B cell (primary cell): ENCODE measurements at regions not wholly inside any gene's neighbourhood (a gene's known extent, or its start where the extent isn't known, plus 50 kb on each side); places are given as distances from the start of the nearest gene placed in this dataset.

Source experiments
- ATAC-seq: fragments of 200-7000 bp; cut with Tn5 transposase; one replicate; pipeline ENCODE4 v1.10.0; 2021; ENCODE audit warnings: low read depth, mild to moderate bottlenecking, moderate number of reproducible peaks, moderate library complexity
- CTCF ChIA-PET: fragments of 350-600 bp; sonication (Branson Sonifier 250); formaldehyde crosslinking; loops from one replicate; lab custom pipeline; 2021; ENCODE audit warnings: antibody characterized with exemption, inconsistent platforms; lab: Charles Lee
- POLR2A ChIA-PET: fragments of 350-600 bp; sonication (Branson Sonifier 250); formaldehyde crosslinking; loops from one replicate; lab custom pipeline; 2021; ENCODE audit warnings: antibody characterized with exemption; lab: Charles Lee
- DNase-seq: peaks from one replicate; pipeline ENCODE4 v3.0.0; 2013
- H2AFZ ChIP-seq: 2 replicates; pipeline ENCODE4 v1.6.1; 2012; ENCODE audit warnings: mild to moderate bottlenecking, low read depth, low read length; ENCODE audit not compliant: insufficient read depth, poor library complexity, severe bottlenecking
- H3K27ac ChIP-seq, 2 donors: 1 replicate in 1 of 2; 2 replicates in 1 of 2; pipeline ENCODE4 v1.5.1; 2012 to 2013; ENCODE audit warnings: low read length in 2 of 2, mild to moderate bottlenecking in 2 of 2, moderate library complexity in 1 of 2
- H3K27me3 ChIP-seq, 4 experiments: fragments of 200-600 bp in 1 of 4; sonication (generic) in 1 of 4; replicated peaks in 1 of 4; 1 replicate in 2 of 4; 2 replicates in 2 of 4; pipeline versions ENCODE4 v1.6.1 to v1.7.0; 2013 to 2016; ENCODE audit warnings: low read length in 3 of 4, mild to moderate bottlenecking in 2 of 4, mixed read lengths in 1 of 4, moderate library complexity in 1 of 4; ENCODE audit not compliant: insufficient read depth in 4 of 4, control insufficient read depth in 3 of 4; ENCODE audit errors: control extremely low read depth in 1 of 4
- H3K36me3 ChIP-seq, 2 experiments: replicated peaks in 1 of 2; 1 replicate in 1 of 2; 2 replicates in 1 of 2; pipeline versions ENCODE4 v1.6.1 to v1.7.1; 2013; ENCODE audit warnings: low read length in 1 of 2; ENCODE audit not compliant: insufficient read depth in 2 of 2, control insufficient read depth in 1 of 2; ENCODE audit errors: control extremely low read depth in 1 of 2, extremely low read depth in 1 of 2
- H3K4me1 ChIP-seq, 2 donors: fragments of 200-600 bp in 1 of 2; sonication (generic) in 1 of 2; 1 replicate in 1 of 2; 2 replicates in 1 of 2; pipeline versions ENCODE4 v1.5.1 to v1.6.1; 2013 to 2017; ENCODE audit warnings: low read length in 2 of 2; ENCODE audit not compliant: control insufficient read depth in 2 of 2, insufficient read depth in 2 of 2
- H3K4me2 ChIP-seq: replicated peaks from 2 replicates; pipeline ENCODE3; 2012; ENCODE audit warnings: mild to moderate bottlenecking, low read depth, low read length; ENCODE audit not compliant: poor library complexity, severe bottlenecking
- H3K4me3 ChIP-seq, 5 experiments: fragments of 200-600 bp in 1 of 5; sonication (generic) in 1 of 5; 1 replicate in 3 of 5; 2 replicates in 2 of 5; pipeline versions ENCODE4 v1.5.1 to v1.7.0; 2011 to 2016; ENCODE audit warnings: low read length in 4 of 5, mild to moderate bottlenecking in 4 of 5, low read depth in 2 of 5, control low read depth in 1 of 5, moderate library complexity in 1 of 5; ENCODE audit not compliant: insufficient read depth in 1 of 5; ENCODE audit errors: control extremely low read depth in 1 of 5, extremely low read depth in 1 of 5
- H3K79me2 ChIP-seq: fragments of 200-600 bp; sonication (generic); one replicate; pipeline ENCODE4 v1.6.0; 2016; ENCODE audit warnings: low read length; ENCODE audit not compliant: control insufficient read depth, insufficient read depth
- H3K9ac ChIP-seq: fragments of 200-600 bp; sonication (generic); 2 replicates; pipeline ENCODE4 v1.6.1; 2017; ENCODE audit warnings: mild to moderate bottlenecking, low read length, moderate library complexity
- H3K9me3 ChIP-seq, 3 donors: one replicate each; pipeline versions ENCODE4 v1.6.1 to v1.7.1; 2013; ENCODE audit warnings: low read length in 2 of 3; ENCODE audit not compliant: control insufficient read depth in 2 of 3, insufficient read depth in 1 of 3; ENCODE audit errors: control extremely low read depth in 1 of 3
- H4K20me1 ChIP-seq: 2 replicates; pipeline ENCODE4 v1.6.0; 2012; ENCODE audit warnings: mild to moderate bottlenecking, low read length; ENCODE audit not compliant: insufficient read depth, control insufficient read depth, poor library complexity, severe bottlenecking
- H3K27ac Mint-ChIP-seq: one replicate; pipeline ENCODE4 v1.8.0; 2021; ENCODE audit warnings: mixed read lengths
- H3K27me3 Mint-ChIP-seq: one replicate; pipeline ENCODE4 v1.8.0; 2021; ENCODE audit warnings: mixed read lengths
- H3K4me1 Mint-ChIP-seq: one replicate; pipeline ENCODE4 v1.8.0; 2021; ENCODE audit warnings: mixed read lengths
- H3K4me3 Mint-ChIP-seq: one replicate; pipeline ENCODE4 v1.8.0; 2021; ENCODE audit warnings: mixed read lengths
- H3K9me3 Mint-ChIP-seq: one replicate; pipeline ENCODE4 v1.8.0; 2022; ENCODE audit warnings: mixed read lengths; ENCODE audit not compliant: insufficient read depth
- CTCF ChIP-seq: fragments of 200-600 bp; IDR thresholded peaks from one replicate; pipeline ENCODE4 v1.8.0; 2022; ENCODE audit warnings: antibody characterized with exemption, mild to moderate bottlenecking
- EZH2 ChIP-seq: IDR thresholded peaks from 2 replicates; pipeline ENCODE4 v1.6.1; 2012; ENCODE audit warnings: borderline replicate concordance, low read depth, mild to moderate bottlenecking, moderate library complexity, low read length; ENCODE audit not compliant: insufficient read depth, poor library complexity, severe bottlenecking
- WGBS: methylation state at CpG from one replicate; pipeline ENCODE4 v1.1.5; 2013; ENCODE audit warnings: missing lambda C conversion rate; ENCODE audit not compliant: insufficient coverage; 5-methylcytosine and 5-hydroxymethylcytosine counted together
- intact Hi-C: fragments of 100-400 bp; cut with micrococcal nuclease; formaldehyde crosslinking; loops from one replicate; pipeline ENCODE4 v1.10.0; 2022

DNA sequence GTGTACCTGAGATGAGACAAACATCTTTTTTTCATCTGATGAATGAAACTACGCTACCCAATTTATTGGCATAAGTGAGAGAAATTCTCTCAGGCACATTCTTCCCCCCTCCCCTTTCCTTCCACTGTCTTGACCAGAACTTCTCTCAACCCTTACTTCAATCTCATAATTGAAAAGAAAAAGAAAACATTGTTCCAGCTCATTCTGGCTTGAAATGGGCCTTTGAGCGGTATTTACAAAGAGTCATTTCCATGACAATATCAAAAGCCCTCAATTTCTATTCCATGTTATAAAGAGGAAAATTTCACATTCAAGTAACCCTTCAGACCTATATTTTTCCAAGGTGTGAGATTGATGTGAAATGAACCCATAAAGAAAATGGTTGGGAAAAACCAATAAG, 145.9 kb downstream of the PCSK1 start:
- no peaks in the 10 kb centered on the region for H3K4me1 Mint-ChIP-seq
- peaks cover 5% of the 10 kb centered on the region for H3K9me3 Mint-ChIP-seq
- peaks cover 8% of the 10 kb centered on the region for H3K27me3 Mint-ChIP-seq
- no peaks in the 10 kb centered on the region for H3K36me3 ChIP-seq
- intact Hi-C loops, result no loop called here
- CTCF ChIA-PET, result no interaction called here
- no peaks in the 10 kb centered on the region for H3K4me1 ChIP-seq
- no peak overlapping the region for H3K4me3 ChIP-seq
- H3K27me3 ChIP-seq, result peaks cover 0 to 3% (median 0%) of the 10 kb centered on the region in 4 experiments
- H3K4me3 Mint-ChIP-seq, result no peak overlapping the region
- POLR2A ChIA-PET, result no interaction called here
- TF ChIP-seq EZH2, result no peak
- TF ChIP-seq CTCF, result no peak
- no peak for ATAC-seq
- DNase-seq, result no peak
- no peaks in the 10 kb centered on the region for H4K20me1 ChIP-seq
- H3K4me2 ChIP-seq, result no peak overlapping the region
- no peak overlapping the region for H2AFZ ChIP-seq
- H3K79me2 ChIP-seq, result no peaks in the 10 kb centered on the region
- no peak overlapping the region for H3K27ac ChIP-seq
- no peak overlapping the region for H3K9ac ChIP-seq
- WGBS, result no CpG with 5 or more reads among the region's 2 CpGs
- no peak overlapping the region for H3K27ac Mint-ChIP-seq
- H3K9me3 ChIP-seq, result no peaks in the 10 kb centered on the region

GRCh38 chr5:96285823-96286222, 147.2 kb downstream of the PCSK1 start:
- Histone ChIP-seq H3K36me3 (no peaks in the 10 kb centered on the region), H4K20me1 (no peaks in the 10 kb centered on the region), H3K27ac (no peak overlapping the region), H3K4me3 (no peak overlapping the region), H3K9me3 (no peaks in the 10 kb centered on the region), H3K27me3 (peaks cover 0 to 2% (median 0%) of the 10 kb centered on the region in 4 experiments), H3K79me2 (no peaks in the 10 kb centered on the region), H3K4me2 (no peak overlapping the region), H3K4me1 (no peaks in the 10 kb centered on the region), H3K9ac (no peak overlapping the region), H2AFZ (no peak overlapping the region)
- TF ChIP-seq EZH2, result no peak
- TF ChIP-seq CTCF, result no peak
- intact Hi-C loops, result no loop called here
- DNase-seq (no peak), ATAC-seq (no peak)
- Mint-ChIP-seq H3K4me1 (no peaks in the 10 kb centered on the region), H3K9me3 (peaks cover 5% of the 10 kb centered on the region), H3K27me3 (peaks cover 12% of the 10 kb centered on the region), H3K27ac (no peak overlapping the region), H3K4me3 (no peak overlapping the region)
- ChIA-PET CTCF (interaction anchor here (0.8 kb wide), 1 partner anchor 9 kb away, joined by 3 read pairs; no protein-coding TSS in a partner anchor), POLR2A (no interaction called here)
- WGBS, result no CpG with 5 or more reads among the region's 1 CpG
